ENCODE measurements at regions not wholly inside any gene's neighbourhood (a gene's known extent, or its start where the extent isn't known, plus 50 kb on each side); places are given as distances from the start of the nearest gene placed in this dataset.

GRCh38 chr5:52269859-52270258, 517.9 kb upstream of the ITGA1 start:
- TF ChIP-seq YY1 (IDR thresholded peaks at IDR 0.05; ENCODE audit: low read depth): no peak
- no peak for TF ChIP-seq RAD21 (IDR thresholded peaks at IDR 0.05; ENCODE audit: low read depth)
- TF ChIP-seq FOXM1 (IDR thresholded peaks at IDR 0.05; ENCODE audit: borderline replicate concordance, low read depth): no peak
- no peak for TF ChIP-seq REST (IDR thresholded peaks at IDR 0.05; ENCODE audit: low read depth)
- no peak for TF ChIP-seq EGR1 (IDR thresholded peaks at IDR 0.05)
- no peak for TF ChIP-seq EP300 (IDR thresholded peaks at IDR 0.05; ENCODE audit: borderline replicate concordance)
- TF ChIP-seq CEBPB (IDR thresholded peaks at IDR 0.05): no peak
- TF ChIP-seq ZBTB7A (IDR thresholded peaks at IDR 0.05; ENCODE audit: low read depth): no peak
- no peak for TF ChIP-seq MAX (IDR thresholded peaks at IDR 0.05)
- no peak for TF ChIP-seq TEAD4 (IDR thresholded peaks at IDR 0.05)
- no peak for TF ChIP-seq TAF1 (IDR thresholded peaks at IDR 0.05; ENCODE audit: low read depth)
- no peak for TF ChIP-seq CREB1 (IDR thresholded peaks at IDR 0.05; ENCODE audit: low read depth)
- TF ChIP-seq NFIC (IDR thresholded peaks at IDR 0.05): no peak
- TF ChIP-seq USF1 (IDR thresholded peaks at IDR 0.05): no peak
- TF ChIP-seq TCF12 (IDR thresholded peaks at IDR 0.05; ENCODE audit: low read depth): no peak

- TF ChIP-seq ZBTB7A (IDR thresholded peaks at IDR 0.05; ENCODE audit: low read depth) (no peak), FOXM1 (IDR thresholded peaks at IDR 0.05; ENCODE audit: borderline replicate concordance, low read depth) (no peak), REST (IDR thresholded peaks at IDR 0.05; ENCODE audit: low read depth) (no peak), USF1 (IDR thresholded peaks at IDR 0.05) (no peak), CREB1 (IDR thresholded peaks at IDR 0.05; ENCODE audit: low read depth) (no peak), TEAD4 (IDR thresholded peaks at IDR 0.05) (no peak), TAF1 (IDR thresholded peaks at IDR 0.05; ENCODE audit: low read depth) (no peak), EGR1 (IDR thresholded peaks at IDR 0.05) (no peak), NFIC (IDR thresholded peaks at IDR 0.05) (no peak)
These were observed 512.1 kb upstream of the ITGA1 start for GRCh38 chr5:52275639-52276038.

- TF ChIP-seq TCF12 (IDR thresholded peaks at IDR 0.05; ENCODE audit: low read depth): no peak
These were observed 510.6 kb upstream of the ITGA1 start for GRCh38 chr5:52277101-52277500.

- TF ChIP-seq YY1 (IDR thresholded peaks at IDR 0.05; ENCODE audit: low read depth): no peak
- TF ChIP-seq CEBPB (IDR thresholded peaks at IDR 0.05): no peak
- TF ChIP-seq EGR1 (IDR thresholded peaks at IDR 0.05): no peak
- TF ChIP-seq TAF1 (IDR thresholded peaks at IDR 0.05; ENCODE audit: low read depth): no peak
- TF ChIP-seq USF1 (IDR thresholded peaks at IDR 0.05): no peak
- TF ChIP-seq TEAD4 (IDR thresholded peaks at IDR 0.05): no peak
- TF ChIP-seq RAD21 (IDR thresholded peaks at IDR 0.05; ENCODE audit: low read depth): no peak
- TF ChIP-seq CREB1 (IDR thresholded peaks at IDR 0.05; ENCODE audit: low read depth): no peak
- TF ChIP-seq NFIC (IDR thresholded peaks at IDR 0.05): no peak
- TF ChIP-seq ZBTB7A (IDR thresholded peaks at IDR 0.05; ENCODE audit: low read depth): no peak
- no peak for TF ChIP-seq REST (IDR thresholded peaks at IDR 0.05; ENCODE audit: low read depth)
- TF ChIP-seq EP300 (IDR thresholded peaks at IDR 0.05; ENCODE audit: borderline replicate concordance): no peak
- no peak for TF ChIP-seq TCF12 (IDR thresholded peaks at IDR 0.05; ENCODE audit: low read depth)
- no peak for TF ChIP-seq MAX (IDR thresholded peaks at IDR 0.05)
- TF ChIP-seq FOXM1 (IDR thresholded peaks at IDR 0.05; ENCODE audit: borderline replicate concordance, low read depth): no peak
These were observed 505.1 kb upstream of the ITGA1 start for GRCh38 chr5:52282647-52283046.

All from Ishikawa (cell line).